CD14-positive monocyte (primary cell): ENCODE measurements at regions not wholly inside any gene's neighbourhood (a gene's known extent, or its start where the extent isn't known, plus 50 kb on each side); places are given as distances from the start of the nearest gene placed in this dataset.

Source experiments
- DNase-seq, 3 donors: peaks; one replicate each; pipeline ENCODE4 v3.0.0-alpha.2; 2011 to 2022
- H2AFZ ChIP-seq: 2 replicates; pipeline ENCODE4 v1.6.0; 2012; ENCODE audit warnings: mild to moderate bottlenecking, low read depth, low read length, inconsistent platforms; ENCODE audit not compliant: insufficient read depth, poor library complexity, severe bottlenecking
- H3K27ac ChIP-seq, 2 donors: 1 replicate in 1 of 2; 2 replicates in 1 of 2; pipeline ENCODE4 v1.5.1; 2012 to 2013; ENCODE audit warnings: low read length in 2 of 2, control low read depth in 1 of 2, inconsistent platforms in 1 of 2, low read depth in 1 of 2, mild to moderate bottlenecking in 1 of 2
- H3K27me3 ChIP-seq, 2 donors: one replicate each; pipeline versions ENCODE4 v1.6.0 to v1.6.1; 2011 to 2013; ENCODE audit warnings: low read length in 2 of 2; ENCODE audit not compliant: control insufficient read depth in 2 of 2, insufficient read depth in 2 of 2
- H3K36me3 ChIP-seq, 2 donors: replicated peaks in 1 of 2; 1 replicate in 1 of 2; 2 replicates in 1 of 2; pipeline versions ENCODE4 v1.5.1 to v1.6.1; 2012 to 2013; ENCODE audit warnings: low read length in 2 of 2, control low read depth in 1 of 2, inconsistent platforms in 1 of 2, mild to moderate bottlenecking in 1 of 2; ENCODE audit not compliant: insufficient read depth in 2 of 2, control insufficient read depth in 1 of 2
- H3K4me1 ChIP-seq, 2 donors: 1 replicate in 1 of 2; 2 replicates in 1 of 2; pipeline versions ENCODE4 v1.5.1 to v1.6.1; 2012 to 2013; ENCODE audit warnings: low read length in 2 of 2, control low read depth in 1 of 2, inconsistent platforms in 1 of 2, mild to moderate bottlenecking in 1 of 2, moderate library complexity in 1 of 2; ENCODE audit not compliant: insufficient read depth in 2 of 2, control insufficient read depth in 1 of 2
- H3K4me2 ChIP-seq: replicated peaks from 2 replicates; pipeline ENCODE3; 2012; ENCODE audit warnings: low read length, moderate library complexity, mild to moderate bottlenecking; ENCODE audit not compliant: poor library complexity, severe bottlenecking; ENCODE audit errors: extremely low read depth
- H3K4me3 ChIP-seq, 3 experiments: fragments of 200-600 bp in 1 of 3; sonication (generic) in 1 of 3; replicated peaks in 1 of 3; 1 replicate in 2 of 3; 2 replicates in 1 of 3; pipeline ENCODE4 v1.5.1; 2011 to 2013; ENCODE audit warnings: low read length in 3 of 3, mild to moderate bottlenecking in 3 of 3, control low read depth in 2 of 3, low read depth in 2 of 3, inconsistent platforms in 1 of 3, moderate library complexity in 1 of 3
- H3K79me2 ChIP-seq: 2 replicates; pipeline ENCODE4 v1.6.0; 2012; ENCODE audit warnings: mild to moderate bottlenecking, control low read depth, inconsistent platforms, low read length, moderate library complexity; ENCODE audit not compliant: insufficient read depth
- H3K9ac ChIP-seq: 2 replicates; pipeline ENCODE4 v1.6.0; 2017; ENCODE audit warnings: low read length, mild to moderate bottlenecking; ENCODE audit not compliant: insufficient read depth, poor library complexity, severe bottlenecking
- H3K9me3 ChIP-seq, 2 donors: replicated peaks in 1 of 2; 1 replicate in 1 of 2; 2 replicates in 1 of 2; pipeline versions ENCODE4 v1.5.1 to v1.6.1; 2012 to 2013; ENCODE audit warnings: low read length in 2 of 2, control low read depth in 1 of 2; ENCODE audit not compliant: control insufficient read depth in 1 of 2, insufficient read depth in 1 of 2
- H4K20me1 ChIP-seq: 2 replicates; pipeline ENCODE4 v1.6.0; 2012; ENCODE audit warnings: mild to moderate bottlenecking, low read length, control low read depth, moderate library complexity; ENCODE audit not compliant: insufficient read depth
- H3K27ac Mint-ChIP-seq, 7 donors: one replicate each; pipeline ENCODE4 v1.8.0; 2020; ENCODE audit warnings: mild to moderate bottlenecking in 7 of 7, mixed read lengths in 7 of 7, moderate library complexity in 6 of 7, inconsistent platforms in 2 of 7
- H3K27me3 Mint-ChIP-seq, 3 donors: one replicate each; pipeline ENCODE4 v1.8.0; 2021 to 2022; ENCODE audit warnings: low read depth in 3 of 3, mild to moderate bottlenecking in 3 of 3, mixed read lengths in 3 of 3, moderate library complexity in 3 of 3, inconsistent platforms in 1 of 3
- H3K36me3 Mint-ChIP-seq, 2 donors: one replicate each; pipeline ENCODE4 v1.8.0; 2020; ENCODE audit warnings: mixed read lengths in 2 of 2, inconsistent platforms in 1 of 2, mild to moderate bottlenecking in 1 of 2
- H3K4me1 Mint-ChIP-seq: one replicate; pipeline ENCODE4 v1.8.0; 2020; ENCODE audit warnings: mild to moderate bottlenecking, mixed read lengths
- H3K4me3 Mint-ChIP-seq, 2 donors: one replicate each; pipeline ENCODE4 v1.8.0; 2020; ENCODE audit warnings: mild to moderate bottlenecking in 2 of 2, mixed read lengths in 2 of 2, moderate library complexity in 1 of 2
- H3K9me3 Mint-ChIP-seq, 7 donors: one replicate each; pipeline ENCODE4 v1.8.0; 2020 to 2022; ENCODE audit warnings: mixed read lengths in 7 of 7, mild to moderate bottlenecking in 6 of 7, moderate library complexity in 6 of 7, inconsistent platforms in 2 of 7
- CTCF ChIP-seq: fragments of 200-600 bp; IDR thresholded peaks from one replicate; pipeline ENCODE4 v1.8.0; 2022; ENCODE audit warnings: antibody characterized with exemption, mild to moderate bottlenecking
- WGBS: methylation state at CpG from one replicate; pipeline ENCODE4 v1.1.5; 2013; ENCODE audit warnings: missing lambda C conversion rate; ENCODE audit not compliant: insufficient coverage; 5-methylcytosine and 5-hydroxymethylcytosine counted together
- intact Hi-C, 2 donors: fragments of 100-400 bp; cut with micrococcal nuclease; formaldehyde crosslinking; loops; one replicate each; pipeline versions ENCODE4 v1.15.0 to v1.15.1; 2023

- no peak for DNase-seq
- no peak overlapping the region for H2AFZ ChIP-seq
- no peaks in the 10 kb centered on the region for H3K36me3 Mint-ChIP-seq
- H3K79me2 ChIP-seq = no peaks in the 10 kb centered on the region
- TF ChIP-seq CTCF = no peak
- H3K4me3 Mint-ChIP-seq = no peak overlapping the region
- H3K27me3 Mint-ChIP-seq = peaks cover 0 to 1% (median 0%) of the 10 kb centered on the region in 3 donors
- H3K27ac Mint-ChIP-seq = no peak overlapping the region
- no peak overlapping the region for H3K27ac ChIP-seq
- no peaks in the 10 kb centered on the region for H3K4me1 ChIP-seq
- H3K4me1 Mint-ChIP-seq = no peaks in the 10 kb centered on the region
- H4K20me1 ChIP-seq = no peaks in the 10 kb centered on the region
- H3K9me3 ChIP-seq = no peaks in the 10 kb centered on the region
- H3K36me3 ChIP-seq = no peaks in the 10 kb centered on the region
- H3K4me2 ChIP-seq = no peak overlapping the region
- H3K9me3 Mint-ChIP-seq = peaks cover 0 to 5% (median 2%) of the 10 kb centered on the region in 7 donors
- no peaks in the 10 kb centered on the region for H3K27me3 ChIP-seq
- no CpG with 5 or more reads among the region's 1 CpG for WGBS
- intact Hi-C loops = no loop called here
- H3K4me3 ChIP-seq = no peak overlapping the region
- no peak overlapping the region for H3K9ac ChIP-seq
Observed at GRCh38 chr11:30733748-30734147, 147.6 kb upstream of the MPPED2 start.

- WGBS = 88% methylated on average over 1 of the region's 1 CpG
- no peak overlapping the region for H3K27ac Mint-ChIP-seq
- no peak overlapping the region for H3K4me2 ChIP-seq
- no peak overlapping the region for H3K9ac ChIP-seq
- intact Hi-C loops = no loop called here
- H3K4me3 ChIP-seq = no peak overlapping the region
- H3K27me3 Mint-ChIP-seq = peaks cover 0 to 1% (median 0%) of the 10 kb centered on the region in 3 donors
- TF ChIP-seq CTCF = no peak
- no peaks in the 10 kb centered on the region for H3K36me3 Mint-ChIP-seq
- DNase-seq = no peak
- no peaks in the 10 kb centered on the region for H3K79me2 ChIP-seq
- H2AFZ ChIP-seq = no peak overlapping the region
- H4K20me1 ChIP-seq = no peaks in the 10 kb centered on the region
- H3K4me3 Mint-ChIP-seq = no peak overlapping the region
- H3K27me3 ChIP-seq = no peaks in the 10 kb centered on the region
- H3K36me3 ChIP-seq = no peaks in the 10 kb centered on the region
- no peak overlapping the region for H3K27ac ChIP-seq
- H3K9me3 ChIP-seq = no peaks in the 10 kb centered on the region
- H3K4me1 ChIP-seq = no peaks in the 10 kb centered on the region
- peaks cover 0 to 4% (median 3%) of the 10 kb centered on the region in 7 donors for H3K9me3 Mint-ChIP-seq
- no peaks in the 10 kb centered on the region for H3K4me1 Mint-ChIP-seq
Observed at GRCh38 chr11:30730011-30730410, 143.9 kb upstream of the MPPED2 start.
